ENCODE measurements at regions not wholly inside any gene's neighbourhood (a gene's known extent, or its start where the extent isn't known, plus 50 kb on each side); places are given as distances from the start of the nearest gene placed in this dataset.

DNA sequence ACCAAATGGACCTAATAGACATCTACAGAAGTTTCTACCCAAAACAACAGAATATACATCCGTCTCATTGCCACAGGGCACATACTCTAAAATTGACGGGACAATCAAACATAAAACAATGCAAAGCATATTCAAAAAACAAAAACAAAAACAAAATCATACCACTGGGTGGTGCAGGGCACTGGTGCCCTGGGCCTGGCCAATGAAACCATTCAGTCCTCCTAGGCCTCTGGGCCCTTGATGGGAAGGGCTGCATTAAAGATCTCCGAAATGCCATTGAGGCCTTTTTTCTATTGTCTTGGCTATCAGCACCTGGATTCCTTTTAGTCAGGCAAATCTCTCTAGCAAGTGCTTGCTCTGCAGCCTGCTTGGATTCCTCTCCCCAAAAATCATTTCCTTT lies 213.9 kb upstream of the ZCCHC13 start:
- Histone ChIP-seq H3K9me3 (no peaks in the 10 kb centered on the region), H3K36me3 (no peaks in the 10 kb centered on the region), H3K4me3 (no peak overlapping the region), H3K4me1 (replicated peaks) (no peaks in the 10 kb centered on the region), H3K27me3 (replicated peaks; ENCODE audit: insufficient read depth) (no peaks in the 10 kb centered on the region), H3K27ac (no peak overlapping the region)
- 31% methylated on average over 3 of the region's 3 CpGs for WGBS
- no peak for DNase-seq (ENCODE audit: low spot score)
- intact Hi-C loops (cut with DNase I): no loop called here
- TF ChIP-seq, protein P1, sequence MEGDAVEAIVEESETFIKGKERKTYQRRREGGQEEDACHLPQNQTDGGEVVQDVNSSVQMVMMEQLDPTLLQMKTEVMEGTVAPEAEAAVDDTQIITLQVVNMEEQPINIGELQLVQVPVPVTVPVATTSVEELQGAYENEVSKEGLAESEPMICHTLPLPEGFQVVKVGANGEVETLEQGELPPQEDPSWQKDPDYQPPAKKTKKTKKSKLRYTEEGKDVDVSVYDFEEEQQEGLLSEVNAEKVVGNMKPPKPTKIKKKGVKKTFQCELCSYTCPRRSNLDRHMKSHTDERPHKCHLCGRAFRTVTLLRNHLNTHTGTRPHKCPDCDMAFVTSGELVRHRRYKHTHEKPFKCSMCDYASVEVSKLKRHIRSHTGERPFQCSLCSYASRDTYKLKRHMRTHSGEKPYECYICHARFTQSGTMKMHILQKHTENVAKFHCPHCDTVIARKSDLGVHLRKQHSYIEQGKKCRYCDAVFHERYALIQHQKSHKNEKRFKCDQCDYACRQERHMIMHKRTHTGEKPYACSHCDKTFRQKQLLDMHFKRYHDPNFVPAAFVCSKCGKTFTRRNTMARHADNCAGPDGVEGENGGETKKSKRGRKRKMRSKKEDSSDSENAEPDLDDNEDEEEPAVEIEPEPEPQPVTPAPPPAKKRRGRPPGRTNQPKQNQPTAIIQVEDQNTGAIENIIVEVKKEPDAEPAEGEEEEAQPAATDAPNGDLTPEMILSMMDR (IDR thresholded peaks at IDR 0.05): no peak
- TF ChIP-seq POLR2AphosphoS5 (IDR thresholded peaks at IDR 0.05): no peak
- TF ChIP-seq POLR2A (IDR thresholded peaks at IDR 0.05): no peak

- DNase-seq (ENCODE audit: low spot score): no peak
- WGBS: 100% methylated on average over 1 of the region's 1 CpG
- Histone ChIP-seq H3K27me3 (replicated peaks; ENCODE audit: insufficient read depth) (no peaks in the 10 kb centered on the region), H3K27ac (no peak overlapping the region), H3K36me3 (no peaks in the 10 kb centered on the region), H3K4me3 (no peak overlapping the region), H3K9me3 (no peaks in the 10 kb centered on the region), H3K4me1 (replicated peaks) (no peaks in the 10 kb centered on the region)
- intact Hi-C loops (cut with DNase I): no loop called here
- no peak for TF ChIP-seq POLR2AphosphoS5 (IDR thresholded peaks at IDR 0.05)
- TF ChIP-seq POLR2A (IDR thresholded peaks at IDR 0.05): no peak
- TF ChIP-seq, protein P1 (IDR thresholded peaks at IDR 0.05): no peak
Measured at GRCh38 chrX:74085642-74086236, 218.2 kb upstream of the ZCCHC13 start.

DNA sequence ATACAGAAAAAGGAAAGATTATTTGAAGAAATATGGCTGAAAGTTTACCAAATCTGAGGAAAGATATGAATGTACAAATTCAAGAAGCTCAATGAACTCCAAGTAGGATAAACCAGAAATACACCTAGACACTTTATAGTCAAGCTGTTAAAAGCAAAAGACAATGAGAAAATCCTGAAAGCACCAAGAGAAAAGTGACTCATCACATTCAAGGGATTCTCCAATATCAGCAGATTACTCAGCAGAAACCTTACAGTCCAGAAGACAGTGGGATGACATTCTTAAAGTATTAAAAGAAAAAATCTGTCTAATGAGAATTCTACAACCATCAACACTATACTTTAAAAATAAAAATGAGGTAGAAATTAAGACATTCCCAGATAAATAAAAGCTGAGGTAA lies 223.8 kb upstream of the ZCCHC13 start:
- TF ChIP-seq POLR2A (IDR thresholded peaks at IDR 0.05) (no peak), POLR2AphosphoS5 (IDR thresholded peaks at IDR 0.05) (no peak)
- TF ChIP-seq, protein P1 (IDR thresholded peaks at IDR 0.05): no peak
- Histone ChIP-seq H3K27me3 (replicated peaks; ENCODE audit: insufficient read depth) (no peaks in the 10 kb centered on the region), H3K4me3 (no peak overlapping the region), H3K27ac (no peak overlapping the region), H3K36me3 (no peaks in the 10 kb centered on the region), H3K9me3 (no peaks in the 10 kb centered on the region), H3K4me1 (replicated peaks) (no peaks in the 10 kb centered on the region)
- no peak for DNase-seq (ENCODE audit: low spot score)
- intact Hi-C loops (cut with DNase I): no loop called here

DNA sequence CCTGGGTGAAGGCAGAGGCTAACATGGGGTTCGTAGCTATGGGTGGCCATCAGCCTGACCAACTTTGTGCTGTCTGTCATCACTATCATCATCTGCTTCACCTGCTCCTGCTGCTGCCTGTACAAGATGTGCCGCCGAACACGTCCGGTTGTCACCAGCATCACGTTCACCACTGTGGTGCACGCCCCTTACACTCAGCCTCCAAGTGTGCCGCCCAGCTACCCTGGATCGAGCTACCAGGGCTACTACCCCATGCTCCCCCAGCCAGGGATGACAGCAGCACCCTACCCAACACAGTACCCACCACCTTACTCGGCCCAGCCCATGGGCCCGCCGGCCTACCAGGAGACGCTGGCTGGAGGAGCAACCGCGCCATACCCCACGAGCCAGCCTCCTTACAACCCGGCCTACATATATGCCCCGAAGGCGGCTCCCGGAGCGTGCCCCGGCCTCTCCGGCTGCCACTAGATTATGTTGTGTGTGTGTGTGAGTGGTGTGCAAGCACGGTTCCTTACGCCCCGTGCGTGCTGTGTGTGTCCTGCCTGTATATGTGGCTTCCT lies 213.4 kb upstream of the XIST start:
- DNase-seq (ENCODE audit: low spot score): no peak
- intact Hi-C loops (cut with DNase I): no loop called here
- Histone ChIP-seq H3K27me3 (replicated peaks; ENCODE audit: insufficient read depth) (no peaks in the 10 kb centered on the region), H3K4me3 (no peak overlapping the region), H3K27ac (no peak overlapping the region), H3K9me3 (no peaks in the 10 kb centered on the region), H3K4me1 (replicated peaks) (no peaks in the 10 kb centered on the region), H3K36me3 (no peaks in the 10 kb centered on the region)
- 97% methylated on average over 20 of the region's 27 CpGs for WGBS
- TF ChIP-seq, protein P1 (IDR thresholded peaks at IDR 0.05): no peak
- TF ChIP-seq POLR2A (IDR thresholded peaks at IDR 0.05) (no peak), POLR2AphosphoS5 (IDR thresholded peaks at IDR 0.05) (no peak)

DNA sequence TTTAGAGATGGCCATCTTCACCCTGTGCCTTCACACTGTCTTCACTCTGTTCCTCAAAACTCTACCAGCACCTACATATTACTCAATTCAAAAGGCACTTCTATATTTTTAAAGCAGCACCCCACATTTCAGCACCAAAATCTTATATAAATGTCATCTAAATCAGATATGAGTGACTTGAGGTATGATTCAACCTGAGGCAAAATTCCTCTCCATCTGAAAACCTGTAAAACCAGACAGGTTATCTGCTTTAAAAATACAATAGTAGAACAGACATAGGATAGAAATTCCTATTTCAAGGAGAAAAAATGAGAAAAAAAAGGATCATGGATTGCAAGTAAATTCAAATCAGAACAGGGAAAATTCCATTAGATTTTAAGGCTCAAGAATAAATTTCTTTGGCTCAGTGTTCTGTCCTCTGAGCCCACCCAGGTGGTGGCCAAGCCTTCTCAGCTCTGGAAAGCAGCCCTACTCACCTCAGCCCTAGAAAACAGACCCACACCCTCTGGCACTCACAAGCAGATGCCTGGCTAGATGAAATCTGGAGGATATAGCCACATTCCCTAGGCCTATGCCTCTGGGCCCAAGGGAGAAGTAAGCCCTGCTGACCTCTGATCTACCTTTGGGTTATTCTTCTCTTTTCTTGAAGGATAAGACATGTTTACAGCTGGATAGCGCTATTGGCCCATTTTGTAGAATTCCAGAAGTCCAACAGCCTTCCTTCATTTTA lies 211.1 kb upstream of the XIST start:
- intact Hi-C loops (cut with DNase I): no loop called here
- no peaks in the 10 kb centered on the region for H3K27me3 ChIP-seq (replicated peaks; ENCODE audit: insufficient read depth)
- TF ChIP-seq POLR2AphosphoS5 (IDR thresholded peaks at IDR 0.05) (no peak), POLR2A (IDR thresholded peaks at IDR 0.05) (no peak)
- TF ChIP-seq, protein P1 (IDR thresholded peaks at IDR 0.05): no peak
- no peaks in the 10 kb centered on the region for H3K4me1 ChIP-seq (replicated peaks)
- H3K36me3 ChIP-seq: no peaks in the 10 kb centered on the region
- H3K4me3 ChIP-seq: no peak overlapping the region
- DNase-seq (ENCODE audit: low spot score): no peak
- no peaks in the 10 kb centered on the region for H3K9me3 ChIP-seq
- 95% methylated on average over 1 of the region's 1 CpG for WGBS
- H3K27ac ChIP-seq: no peak overlapping the region
